ENCODE measurements at regions not wholly inside any gene's neighbourhood (a gene's known extent, or its start where the extent isn't known, plus 50 kb on each side); places are given as distances from the start of the nearest gene placed in this dataset.

GRCh38 chr14:38808734-38809455 lies 294.1 kb downstream of the SEC23A start:
- DNase-seq (ENCODE audit: low read depth in 1 of 2, low spot score in 1 of 2): no peak
- Histone ChIP-seq H3K4me3 (no peak overlapping the region), H3K9me3 (ENCODE audit: low read depth) (no peaks in the 10 kb centered on the region), H3K4me1 (ENCODE audit: low read depth) (no peaks in the 10 kb centered on the region), H3K36me3 (no peaks in the 10 kb centered on the region), H3K27ac (no peak overlapping the region), H3K27me3 (no peaks in the 10 kb centered on the region)
- no peak for TF ChIP-seq CTCF (IDR thresholded peaks at IDR 0.05; ENCODE audit: low read depth, low read length)

DNA sequence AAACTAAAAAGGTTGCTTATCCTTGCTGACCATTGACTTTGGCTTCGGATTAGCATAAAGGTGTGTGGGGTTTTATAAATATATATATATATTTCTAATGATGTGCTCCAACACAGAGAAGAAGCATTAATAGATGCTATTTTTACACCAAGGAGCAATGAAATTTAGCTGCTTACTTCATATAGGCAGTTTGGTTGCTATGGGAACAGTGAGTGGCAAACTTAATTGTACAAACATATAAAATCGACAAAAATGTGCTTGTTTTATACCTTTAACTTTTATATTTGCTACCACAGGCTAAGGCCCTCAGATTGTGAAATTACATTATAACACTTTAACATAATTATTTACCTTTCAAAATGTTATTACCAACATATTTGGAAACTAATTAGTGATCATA lies 303.4 kb downstream of the SEC23A start:
- Histone ChIP-seq H3K4me3 (no peak overlapping the region), H3K4me1 (ENCODE audit: low read depth) (no peaks in the 10 kb centered on the region), H3K27me3 (no peaks in the 10 kb centered on the region), H3K27ac (no peak overlapping the region), H3K9me3 (ENCODE audit: low read depth) (no peaks in the 10 kb centered on the region), H3K36me3 (no peaks in the 10 kb centered on the region)
- no peak for DNase-seq (ENCODE audit: low read depth in 1 of 2, low spot score in 1 of 2)
- TF ChIP-seq CTCF (IDR thresholded peaks at IDR 0.05; ENCODE audit: low read depth, low read length): no peak

GRCh38 chr14:38794677-38795076 lies 308.4 kb downstream of the SEC23A start:
- no peak for DNase-seq (ENCODE audit: low read depth in 1 of 2, low spot score in 1 of 2)
- Histone ChIP-seq H3K27me3 (no peaks in the 10 kb centered on the region), H3K9me3 (ENCODE audit: low read depth) (no peaks in the 10 kb centered on the region), H3K36me3 (no peaks in the 10 kb centered on the region), H3K4me1 (ENCODE audit: low read depth) (no peaks in the 10 kb centered on the region), H3K4me3 (no peak overlapping the region), H3K27ac (no peak overlapping the region)
- no peak for TF ChIP-seq CTCF (IDR thresholded peaks at IDR 0.05; ENCODE audit: low read depth, low read length)

GRCh38 chr14:38791862-38792261 lies 311.2 kb downstream of the SEC23A start:
- no peaks in the 10 kb centered on the region for H3K36me3 ChIP-seq
- no peaks in the 10 kb centered on the region for H3K27me3 ChIP-seq
- no peak overlapping the region for H3K4me3 ChIP-seq
- DNase-seq (ENCODE audit: low read depth in 1 of 2, low spot score in 1 of 2): no peak
- no peaks in the 10 kb centered on the region for H3K4me1 ChIP-seq (ENCODE audit: low read depth)
- no peak overlapping the region for H3K27ac ChIP-seq
- TF ChIP-seq CTCF (IDR thresholded peaks at IDR 0.05; ENCODE audit: low read depth, low read length): no peak
- no peaks in the 10 kb centered on the region for H3K9me3 ChIP-seq (ENCODE audit: low read depth)

DNA sequence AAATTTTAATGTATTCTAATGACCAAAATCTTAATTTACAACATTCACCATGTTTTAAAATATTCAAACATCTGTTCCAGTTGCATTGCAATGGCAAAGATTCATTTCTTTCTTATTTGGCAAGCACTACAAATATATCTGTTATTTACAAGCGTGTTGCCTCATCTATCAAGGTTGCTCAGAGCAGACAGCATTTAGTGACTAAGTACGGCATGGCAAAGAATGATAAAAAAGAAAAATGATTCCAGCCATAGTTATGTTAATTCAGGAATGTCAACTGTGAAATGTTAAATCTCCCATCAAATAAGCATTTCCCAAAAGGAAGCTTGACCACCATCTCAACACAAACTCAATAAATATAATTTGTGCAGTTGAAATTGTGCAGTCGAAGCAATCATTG lies 312.1 kb downstream of the SEC23A start:
- DNase-seq (ENCODE audit: low read depth in 1 of 2, low spot score in 1 of 2): no peak
- TF ChIP-seq CTCF (IDR thresholded peaks at IDR 0.05; ENCODE audit: low read depth, low read length): no peak
- Histone ChIP-seq H3K4me1 (ENCODE audit: low read depth) (no peaks in the 10 kb centered on the region), H3K27me3 (no peaks in the 10 kb centered on the region), H3K9me3 (ENCODE audit: low read depth) (no peaks in the 10 kb centered on the region), H3K36me3 (no peaks in the 10 kb centered on the region), H3K27ac (no peak overlapping the region), H3K4me3 (no peak overlapping the region)
